ENCODE measurements at regions not wholly inside any gene's neighbourhood (a gene's known extent, or its start where the extent isn't known, plus 50 kb on each side); places are given as distances from the start of the nearest gene placed in this dataset.

- no peak for TF ChIP-seq CTCF (IDR thresholded peaks at IDR 0.05)
- TF ChIP-seq POLR2A (IDR thresholded peaks at IDR 0.05) = no peak
Measured at GRCh38 chr5:79850316-79850822, 140.7 kb downstream of the MTX3 start.

All from adrenal gland (tissue), 5 donors.